Mammary epithelial cell (primary cell): ENCODE measurements at regions not wholly inside any gene's neighbourhood (a gene's known extent, or its start where the extent isn't known, plus 50 kb on each side); places are given as distances from the start of the nearest gene placed in this dataset.

Experiments used
- CTCF ChIP-seq, 2 donors: IDR thresholded peaks in 1 of 2; conservative IDR thresholded peaks in 1 of 2; 2 replicates each; pipeline ENCODE4 v1.5.1; 2011 to 2012; ENCODE audit warnings: inconsistent platforms in 2 of 2, low read length in 2 of 2, mild to moderate bottlenecking in 2 of 2, control low read depth in 1 of 2, low read depth in 1 of 2; ENCODE audit not compliant: insufficient read depth in 1 of 2; ENCODE audit errors: extremely low read depth in 1 of 2
- EZH2 ChIP-seq: IDR thresholded peaks from 2 replicates; pipeline ENCODE4 v1.6.1; 2012; ENCODE audit warnings: low read length, inconsistent platforms, borderline replicate concordance

GRCh38 chr15:26024241-26024640 lies 161.1 kb upstream of the ATP10A start:
- TF ChIP-seq CTCF (conservative IDR thresholded peaks at IDR 0.05 in 1 of 2, IDR thresholded peaks at IDR 0.05 in 1 of 2; ENCODE audit: extremely low read depth in 1 of 2, insufficient read depth in 1 of 2, low read depth in 1 of 2, low read length in 2 of 2) (no peak), EZH2 (no peak)
